Astrocyte (in vitro differentiated cells and primary cell): ENCODE measurements at regions not wholly inside any gene's neighbourhood (a gene's known extent, or its start where the extent isn't known, plus 50 kb on each side); places are given as distances from the start of the nearest gene placed in this dataset.

Experiments used
- EZH2 ChIP-seq: IDR thresholded peaks from 2 replicates; pipeline ENCODE4 v1.6.1; 2012; ENCODE audit warnings: mild to moderate bottlenecking, low read length, inconsistent platforms; ENCODE audit not compliant: insufficient read depth
- TF ChIP-seq, protein P1 (sequence below): IDR thresholded peaks from 2 replicates; pipeline ENCODE4 v1.5.1; 2011; ENCODE audit warnings: low read depth, mild to moderate bottlenecking, inconsistent platforms, low read length, moderate library complexity; ENCODE audit not compliant: insufficient read depth

GRCh38 chr2:18644115-18644462, 54.7 kb upstream of the NT5C1B start:
- TF ChIP-seq, protein P1, sequence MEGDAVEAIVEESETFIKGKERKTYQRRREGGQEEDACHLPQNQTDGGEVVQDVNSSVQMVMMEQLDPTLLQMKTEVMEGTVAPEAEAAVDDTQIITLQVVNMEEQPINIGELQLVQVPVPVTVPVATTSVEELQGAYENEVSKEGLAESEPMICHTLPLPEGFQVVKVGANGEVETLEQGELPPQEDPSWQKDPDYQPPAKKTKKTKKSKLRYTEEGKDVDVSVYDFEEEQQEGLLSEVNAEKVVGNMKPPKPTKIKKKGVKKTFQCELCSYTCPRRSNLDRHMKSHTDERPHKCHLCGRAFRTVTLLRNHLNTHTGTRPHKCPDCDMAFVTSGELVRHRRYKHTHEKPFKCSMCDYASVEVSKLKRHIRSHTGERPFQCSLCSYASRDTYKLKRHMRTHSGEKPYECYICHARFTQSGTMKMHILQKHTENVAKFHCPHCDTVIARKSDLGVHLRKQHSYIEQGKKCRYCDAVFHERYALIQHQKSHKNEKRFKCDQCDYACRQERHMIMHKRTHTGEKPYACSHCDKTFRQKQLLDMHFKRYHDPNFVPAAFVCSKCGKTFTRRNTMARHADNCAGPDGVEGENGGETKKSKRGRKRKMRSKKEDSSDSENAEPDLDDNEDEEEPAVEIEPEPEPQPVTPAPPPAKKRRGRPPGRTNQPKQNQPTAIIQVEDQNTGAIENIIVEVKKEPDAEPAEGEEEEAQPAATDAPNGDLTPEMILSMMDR: no peak
- TF ChIP-seq EZH2: no peak
